SK-MEL-5 (cell line): ENCODE measurements at regions not wholly inside any gene's neighbourhood (a gene's known extent, or its start where the extent isn't known, plus 50 kb on each side); places are given as distances from the start of the nearest gene placed in this dataset.
"Not testable (repeated sequence)": the region's sequence is repeated elsewhere in the genome, so short reads cannot be mapped to it uniquely, and the experiment has no call there.

Experiments
- DNase-seq: peaks from one replicate; pipeline ENCODE4 v3.0.0-alpha.2; 2016; ENCODE audit warnings: low read depth, low spot score
- in situ Hi-C: cut with HindIII; loops from 2 replicates; pipeline ENCODE4 v1.10.0; 2016; ENCODE audit warnings: low sequenced_read_pairs, high pct_unique_total_duplicates, low pct_unique_long_range_greater_than_20kb

- no peak for DNase-seq
- in situ Hi-C loops = no loop called here
Measured at GRCh38 chr7:108669958-108670357, 100.3 kb downstream of the DNAJB9 start.

DNA sequence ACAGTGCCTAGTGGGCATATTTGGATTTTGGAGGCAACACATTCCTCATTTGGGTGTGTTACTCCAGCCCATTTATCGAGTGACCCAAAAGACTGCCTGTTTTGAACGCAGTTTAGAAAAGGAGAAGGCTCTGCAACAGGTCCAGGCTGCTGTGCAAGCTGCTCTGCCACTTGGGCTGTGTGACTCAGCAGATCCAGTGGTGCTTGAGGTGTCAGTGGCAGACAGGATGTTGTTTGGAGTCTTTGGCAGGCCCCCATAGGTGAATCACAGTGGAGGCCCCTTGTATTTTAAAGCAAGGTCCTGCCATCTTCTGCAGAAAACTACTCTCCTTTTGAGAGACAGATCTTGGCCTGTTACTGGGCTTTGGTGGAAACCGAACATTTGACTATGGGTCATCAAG is 104.0 kb downstream of the DNAJB9 start:
- DNase-seq, in situ Hi-C loops: not testable (repeated sequence)

DNA sequence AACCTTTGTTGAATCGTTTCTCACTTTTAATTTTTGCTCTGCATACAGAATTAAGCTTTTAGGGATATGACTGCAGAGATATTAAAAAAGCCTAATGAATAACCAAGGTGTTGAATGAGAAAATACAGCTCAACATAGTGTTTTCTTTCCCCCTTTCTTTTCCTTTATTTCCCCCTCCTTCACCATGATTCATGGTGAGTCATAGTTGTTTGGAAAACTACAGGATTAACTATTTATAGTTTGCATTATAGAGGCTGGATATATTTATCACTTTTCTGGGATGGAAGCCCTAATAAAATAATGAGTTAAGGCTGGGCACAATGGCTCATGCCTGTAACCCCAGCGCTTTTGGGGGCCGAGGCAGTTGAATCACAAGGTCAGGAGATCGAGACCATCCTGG is 115.0 kb downstream of the DNAJB9 start:
- in situ Hi-C loops = no loop called here
- DNase-seq = no peak

DNA sequence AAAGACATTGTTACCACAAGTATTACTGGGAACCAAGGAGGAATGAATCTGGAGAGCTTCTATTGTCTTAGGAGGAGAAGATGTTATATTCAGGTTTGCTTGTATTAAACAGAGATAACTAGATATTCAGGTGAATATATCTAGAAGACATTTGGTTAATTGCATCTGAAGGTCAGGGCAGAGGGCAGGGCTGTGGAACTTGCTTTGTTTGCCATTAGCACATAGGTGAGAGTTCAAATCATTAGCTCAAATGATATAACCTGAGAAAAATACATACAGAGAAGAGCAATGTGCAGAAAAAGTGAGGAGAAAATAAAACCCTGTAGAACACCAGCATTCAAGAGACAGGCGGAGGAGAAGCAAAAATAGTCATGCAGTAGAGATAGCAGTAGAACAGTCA is 116.8 kb downstream of the DNAJB9 start:
- DNase-seq = no peak
- in situ Hi-C loops = no loop called here

DNA sequence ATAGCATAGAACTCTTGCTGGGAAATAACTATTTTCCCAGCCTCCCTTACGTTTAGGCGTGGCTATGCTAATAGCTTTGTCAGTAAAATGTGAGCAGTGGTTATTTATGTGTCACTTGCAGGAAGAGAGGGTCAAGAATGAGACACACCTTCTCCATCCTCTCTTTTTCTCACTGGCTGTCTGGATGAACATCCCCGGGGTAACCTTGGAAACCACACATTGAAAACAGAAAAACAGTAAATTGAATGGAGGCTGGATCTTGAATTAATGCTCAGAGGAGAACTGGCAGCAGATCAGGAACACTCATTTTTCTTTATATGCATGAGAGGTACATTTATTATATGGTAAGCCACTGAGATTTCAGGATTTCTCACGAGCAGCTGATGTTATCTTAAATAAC is 127.6 kb downstream of the DNAJB9 start:
- DNase-seq = no peak
- in situ Hi-C loops = no loop called here

DNA sequence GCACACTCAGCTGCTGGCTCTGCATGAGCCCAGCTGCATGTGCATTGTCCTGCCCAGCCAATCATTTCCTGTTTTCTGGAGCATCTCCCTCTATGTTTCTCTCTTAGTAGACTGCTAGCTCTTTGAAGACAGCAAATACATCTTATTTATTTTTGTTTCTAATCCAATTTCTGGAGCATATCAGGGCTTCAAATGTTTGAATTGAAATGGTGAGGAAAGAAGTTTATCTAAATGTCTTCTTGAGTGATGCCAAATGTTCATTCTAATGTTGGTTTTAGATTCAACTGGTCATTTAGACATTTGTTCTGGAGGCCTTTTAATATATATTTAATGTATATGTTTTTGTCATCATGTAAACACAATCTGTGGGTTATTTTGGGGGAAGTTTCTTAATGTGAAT is 141.9 kb downstream of the DNAJB9 start:
- in situ Hi-C loops = no loop called here
- DNase-seq = no peak

- in situ Hi-C loops = no loop called here
- DNase-seq = no peak
Measured at GRCh38 chr7:108716783-108717182, 147.1 kb downstream of the DNAJB9 start.

DNA sequence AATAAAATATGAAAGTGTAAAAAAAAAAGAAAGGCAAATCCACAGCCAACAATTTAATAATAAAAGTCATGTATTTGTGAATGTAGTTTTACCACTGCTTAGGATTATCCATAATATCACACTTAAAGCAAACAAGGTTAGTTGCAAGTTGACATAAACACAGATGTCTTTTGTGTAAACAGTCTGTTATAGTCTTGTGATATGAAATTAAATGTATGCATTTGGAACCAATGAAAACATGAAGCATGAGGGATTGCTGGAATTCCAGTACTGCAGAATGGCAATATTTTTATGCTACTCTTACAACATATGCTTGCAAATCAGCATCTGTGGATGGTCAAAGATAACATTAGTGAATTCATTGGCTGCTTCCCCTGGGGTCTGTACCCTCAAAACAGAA is 148.1 kb downstream of the DNAJB9 start:
- in situ Hi-C loops = no loop called here

GRCh38 chr7:108719631-108720030 is 150.0 kb downstream of the DNAJB9 start:
- in situ Hi-C loops = no loop called here
- DNase-seq = no peak

More for the DNA sequence above, 148.1 kb downstream of the DNAJB9 start:
- no peak for DNase-seq

GRCh38 chr7:108722561-108722960 is 152.9 kb downstream of the DNAJB9 start:
- in situ Hi-C loops = no loop called here
- no peak for DNase-seq

GRCh38 chr7:108723381-108723814 is 153.7 kb downstream of the DNAJB9 start:
- in situ Hi-C loops = no loop called here
- no peak for DNase-seq

GRCh38 chr7:108724251-108725100 is 154.8 kb downstream of the DNAJB9 start:
- in situ Hi-C loops = no loop called here
- DNase-seq = no peak

DNA sequence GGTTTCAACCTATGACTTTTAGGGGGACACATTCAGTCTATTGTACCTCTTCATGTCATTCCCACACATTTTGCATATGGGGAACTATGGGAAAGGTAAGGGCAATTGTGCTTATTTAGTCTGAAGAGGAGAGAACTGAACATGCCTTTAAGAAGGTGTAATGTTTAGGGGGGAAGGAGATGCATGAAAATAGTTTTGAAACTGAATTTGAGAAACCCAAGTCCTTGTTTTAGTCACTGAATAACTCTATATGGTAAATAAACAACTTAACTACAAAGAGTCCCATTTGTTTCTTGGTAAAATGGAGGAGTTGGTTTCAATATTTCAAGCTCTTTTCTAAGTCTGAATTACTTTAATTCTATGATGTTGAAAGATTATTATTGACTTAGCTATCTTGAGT is 166.1 kb downstream of the DNAJB9 start:
- DNase-seq = no peak
- in situ Hi-C loops = no loop called here

DNA sequence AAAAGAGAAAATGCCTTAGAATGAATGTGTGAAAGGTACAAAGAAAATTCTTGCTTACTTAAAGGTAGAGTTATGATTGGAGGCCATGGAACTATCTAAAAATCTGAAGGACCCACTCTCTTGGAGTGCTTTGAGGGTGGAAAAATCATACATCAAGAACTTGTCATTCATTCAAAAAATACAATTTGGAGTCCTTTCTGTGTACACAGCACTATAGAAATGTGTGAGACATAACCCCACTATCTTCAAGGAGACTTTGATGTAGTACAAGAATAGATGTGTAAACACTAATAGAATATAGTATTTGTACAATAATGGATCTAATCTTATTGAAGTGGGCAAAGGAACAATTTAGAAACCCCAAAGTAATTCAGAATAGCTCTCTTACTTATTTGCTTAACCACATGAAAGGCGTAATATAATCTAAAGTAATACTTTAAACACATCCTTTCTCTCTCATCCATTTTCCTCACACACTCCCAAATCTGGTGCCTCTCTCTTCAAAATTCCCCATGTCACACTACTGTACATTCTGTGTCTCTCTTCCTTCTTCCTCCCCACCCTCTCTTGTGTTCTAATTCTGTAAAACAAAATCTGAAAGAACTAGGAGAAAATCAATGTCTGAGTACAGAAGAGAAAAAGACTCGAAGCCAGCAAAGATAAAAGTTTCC is 166.7 kb downstream of the DNAJB9 start:
- in situ Hi-C loops = no loop called here
- DNase-seq = no peak

- no peak for DNase-seq
Measured at GRCh38 chr7:108770981-108771745, 201.5 kb downstream of the DNAJB9 start.

GRCh38 chr7:108771853-108772252 is 202.2 kb downstream of the DNAJB9 start:
- no peak for DNase-seq
- in situ Hi-C loops = no loop called here

More at GRCh38 chr7:108770981-108771745, 201.5 kb downstream of the DNAJB9 start:
- in situ Hi-C loops = no loop called here

- in situ Hi-C loops = no loop called here
- DNase-seq = no peak
Measured at GRCh38 chr7:108777966-108778365, 208.3 kb downstream of the DNAJB9 start.

DNA sequence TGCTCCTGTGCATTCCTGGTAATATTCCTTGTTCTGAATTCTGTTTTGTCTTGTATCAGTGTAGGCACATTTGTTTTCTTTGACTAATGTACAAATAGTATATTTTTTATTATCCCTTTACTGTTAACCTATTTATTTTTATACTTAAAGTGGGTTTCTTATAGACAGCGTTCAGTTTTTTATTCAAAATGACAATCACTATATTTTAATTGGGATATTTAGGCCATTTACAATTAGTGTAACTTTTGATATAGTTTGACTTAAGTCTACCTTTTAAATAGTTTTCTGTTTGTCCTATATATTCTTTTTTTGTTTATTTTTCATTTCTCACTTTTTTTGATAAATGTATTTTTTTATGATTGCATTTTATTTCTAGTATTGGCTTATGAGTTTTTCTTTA is 219.8 kb downstream of the DNAJB9 start:
- no peak for DNase-seq
- in situ Hi-C loops = no loop called here
